Breast epithelium (tissue), 4 donors: ENCODE measurements at regions not wholly inside any gene's neighbourhood (a gene's known extent, or its start where the extent isn't known, plus 50 kb on each side); places are given as distances from the start of the nearest gene placed in this dataset.

Experiments
- DNase-seq, 2 donors: peaks; one replicate each; pipeline ENCODE4 v3.0.0-alpha.2; 2019; ENCODE audit warnings: low spot score in 2 of 2
- H3K27ac ChIP-seq, 2 donors: fragments of 200-600 bp; sonication (generic) in 1 of 2; one replicate each; pipeline ENCODE4 v1.5.1; 2016 to 2019; ENCODE audit warnings: mild to moderate bottlenecking in 1 of 2
- H3K27me3 ChIP-seq, 2 donors: fragments of 200-600 bp; sonication (generic) in 1 of 2; one replicate each; pipeline versions ENCODE4 v1.5.1 to v1.6.0; 2017 to 2019; ENCODE audit warnings: control low read depth in 1 of 2, mild to moderate bottlenecking in 1 of 2
- H3K36me3 ChIP-seq: fragments of 200-600 bp; one replicate; pipeline ENCODE4 v1.5.1; 2019
- H3K4me1 ChIP-seq, 2 donors: fragments of 200-600 bp; sonication (generic); one replicate each; pipeline ENCODE4 v1.5.1; 2016 to 2019; ENCODE audit warnings: control low read depth in 1 of 2
- H3K4me3 ChIP-seq, 3 donors: fragments of 200-600 bp; sonication (generic); 1 replicate in 2 of 3; 2 replicates in 1 of 3; pipeline ENCODE4 v1.5.1; 2016 to 2019; ENCODE audit warnings: mild to moderate bottlenecking in 3 of 3, moderate library complexity in 2 of 3
- H3K9me3 ChIP-seq, 2 donors: fragments of 200-600 bp; sonication (generic) in 1 of 2; one replicate each; pipeline ENCODE4 v1.5.1; 2016 to 2019; ENCODE audit warnings: control low read depth in 1 of 2
- CTCF ChIP-seq, 3 donors: fragments of 450-650 bp; IDR thresholded peaks; one replicate each; pipeline ENCODE4 v1.5.1; 2016 to 2017; ENCODE audit warnings: antibody characterized with exemption in 3 of 3, mild to moderate bottlenecking in 3 of 3, moderate library complexity in 3 of 3
- POLR2A ChIP-seq: fragments of 450-650 bp; IDR thresholded peaks from one replicate; pipeline ENCODE4 v1.6.1; 2016; ENCODE audit warnings: antibody characterized with exemption, mild to moderate bottlenecking, moderate library complexity
- POLR2AphosphoS5 ChIP-seq, 3 donors: sonication (generic); formaldehyde crosslinking; IDR thresholded peaks; one replicate each; pipeline ENCODE4 v1.6.1; 2017; ENCODE audit warnings: antibody characterized with exemption in 3 of 3
- intact Hi-C: fragments of 100-400 bp; cut with DNase I; formaldehyde crosslinking; loops from one replicate; pipeline ENCODE4 v1.15.1; 2023; ENCODE audit warnings: low total_unique reads

- no peak for TF ChIP-seq POLR2AphosphoS5 (IDR thresholded peaks at IDR 0.05)
- no peak for TF ChIP-seq CTCF (IDR thresholded peaks at IDR 0.05)
- TF ChIP-seq POLR2A: no peak
- Histone ChIP-seq H3K9me3 (peaks cover 0 to 7% of the 10 kb centered on the region in 2 donors), H3K27ac (no peak overlapping the region), H3K4me1 (no peaks in the 10 kb centered on the region), H3K4me3 (no peak overlapping the region), H3K27me3 (no peaks in the 10 kb centered on the region), H3K36me3 (no peaks in the 10 kb centered on the region)
- intact Hi-C loops: no loop called here
- DNase-seq: no peak
Observed at GRCh38 chr5:56309262-56309826, 76.2 kb upstream of the ANKRD55 start.

DNA sequence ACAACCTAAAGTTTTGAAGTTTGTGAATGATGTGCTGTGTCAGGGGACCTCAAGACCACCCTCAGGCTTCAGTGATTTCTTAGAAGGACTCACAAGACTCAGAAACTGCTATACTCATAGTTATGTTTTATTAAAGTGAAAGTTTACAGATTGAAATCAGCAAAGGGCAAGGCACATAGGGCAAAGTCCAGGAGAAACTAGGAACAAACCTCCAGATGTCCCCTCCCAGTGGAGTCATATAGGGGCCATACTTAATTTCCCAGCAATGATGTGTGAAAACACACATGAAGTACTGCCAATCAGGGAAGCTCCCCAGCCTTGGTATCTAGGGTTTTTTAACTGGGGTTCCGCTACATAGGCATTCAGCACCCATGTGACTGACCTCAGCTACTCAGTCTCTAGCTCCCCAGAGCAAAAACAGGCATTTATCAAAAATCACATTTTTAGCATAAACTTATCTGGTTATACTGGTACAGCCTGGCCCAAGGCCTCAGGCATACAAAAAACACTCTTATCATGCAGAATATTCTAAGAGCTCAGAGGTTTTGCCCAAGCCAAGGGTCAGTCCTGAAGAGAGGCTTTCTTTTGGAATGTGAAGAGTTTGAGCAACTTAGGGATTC, 74.7 kb upstream of the ANKRD55 start:
- no peak for TF ChIP-seq CTCF (IDR thresholded peaks at IDR 0.05)
- no peak for TF ChIP-seq POLR2A
- TF ChIP-seq POLR2AphosphoS5 (IDR thresholded peaks at IDR 0.05): no peak
- intact Hi-C loops: no loop called here
- Histone ChIP-seq H3K36me3 (no peaks in the 10 kb centered on the region), H3K4me1 (no peaks in the 10 kb centered on the region), H3K9me3 (peaks cover 0 to 7% of the 10 kb centered on the region in 2 donors), H3K27me3 (no peaks in the 10 kb centered on the region), H3K4me3 (no peak overlapping the region), H3K27ac (no peak overlapping the region)
- DNase-seq: no peak

GRCh38 chr5:56306433-56307150, 73.5 kb upstream of the ANKRD55 start:
- Histone ChIP-seq H3K4me3 (no peak overlapping the region), H3K27me3 (no peaks in the 10 kb centered on the region), H3K9me3 (peaks cover 0 to 7% of the 10 kb centered on the region in 2 donors), H3K36me3 (no peaks in the 10 kb centered on the region), H3K4me1 (no peaks in the 10 kb centered on the region), H3K27ac (no peak overlapping the region)
- DNase-seq: no peak
- TF ChIP-seq POLR2A (no peak), CTCF (IDR thresholded peaks at IDR 0.05) (no peak), POLR2AphosphoS5 (IDR thresholded peaks at IDR 0.05) (no peak)
- intact Hi-C loops: no loop called here

- peaks cover 0 to 7% of the 10 kb centered on the region in 2 donors for H3K9me3 ChIP-seq
- DNase-seq: peak in 1 of 2 donors; percentile 32
- H3K27ac ChIP-seq: peak overlapping the region in 1 of 2 donors; percentile 5
- H3K4me3 ChIP-seq: no peak overlapping the region
- TF ChIP-seq CTCF (IDR thresholded peaks at IDR 0.05): no peak
- no peak for TF ChIP-seq POLR2A
- H3K36me3 ChIP-seq: no peaks in the 10 kb centered on the region
- H3K27me3 ChIP-seq: no peaks in the 10 kb centered on the region
- H3K4me1 ChIP-seq: no peaks in the 10 kb centered on the region
- intact Hi-C loops: no loop called here
Observed at GRCh38 chr5:56305001-56305950, 72.1 kb upstream of the ANKRD55 start.
